ENCODE measurements at regions not wholly inside any gene's neighbourhood (a gene's known extent, or its start where the extent isn't known, plus 50 kb on each side); places are given as distances from the start of the nearest gene placed in this dataset.
A peak's percentile ranks its signal among the peaks of the same experiment; 100 is the strongest.

DNA sequence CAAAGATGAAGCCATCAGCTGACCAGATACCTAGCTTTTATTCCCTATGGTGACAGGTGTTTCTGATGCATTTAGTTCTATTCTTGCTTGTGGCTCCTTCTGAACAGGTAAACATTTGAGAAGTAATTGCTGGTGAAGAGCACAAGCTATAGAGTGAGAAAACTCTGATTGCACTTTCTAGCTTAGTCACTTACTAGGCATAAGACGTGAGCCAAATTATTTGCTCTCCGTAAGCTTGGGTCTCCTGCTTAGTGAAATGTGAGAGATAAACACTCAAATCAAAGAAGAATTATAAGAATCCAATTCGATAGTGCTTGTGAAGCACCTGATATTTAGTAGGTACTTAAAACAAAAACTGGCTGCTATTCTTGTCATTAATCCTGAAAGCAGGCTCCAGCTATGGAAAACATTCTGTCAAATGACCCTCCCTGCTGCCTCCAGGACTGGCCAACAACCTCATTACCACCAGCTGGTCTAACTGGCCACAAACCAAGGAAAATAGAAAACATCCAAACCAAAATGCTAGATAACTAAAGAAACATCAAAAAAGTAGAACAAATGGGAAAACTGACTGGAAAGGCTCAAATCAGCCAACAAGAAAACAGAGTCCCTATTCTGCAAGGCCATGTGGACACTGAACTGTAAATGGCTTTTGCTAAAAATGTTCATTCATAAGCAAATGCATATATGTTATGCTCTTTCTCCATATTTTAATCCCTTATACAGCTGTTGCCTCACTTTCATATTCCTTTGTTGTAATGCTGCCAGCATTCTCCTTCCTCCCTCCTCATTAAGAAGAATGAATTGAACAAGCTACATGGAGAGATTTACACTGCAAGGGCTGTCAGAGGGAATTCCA is 616.1 kb downstream of the DTWD2 start:
- Histone ChIP-seq H3K27me3 (ENCODE audit: insufficient read depth, low read length) (no peaks in the 10 kb centered on the region), H3K9ac (ENCODE audit: extremely low read depth, insufficient read length, low read length) (no peak overlapping the region), H3K18ac (ENCODE audit: insufficient read length, low read depth, low read length) (no peak overlapping the region), H2BK20ac (ENCODE audit: low read depth, low read length, poor library complexity, severe bottlenecking) (no peak overlapping the region), H4K91ac (ENCODE audit: insufficient read length, low read depth, low read length) (no peak overlapping the region), H3K23ac (ENCODE audit: insufficient read length, low read depth, low read length) (no peak overlapping the region), H3K9me3 (ENCODE audit: control insufficient read depth, low read depth, low read length) (no peaks in the 10 kb centered on the region), H2BK120ac (ENCODE audit: low read depth, low read length, poor library complexity, severe bottlenecking) (no peak overlapping the region), H2AFZ (ENCODE audit: low read length) (no peak overlapping the region), H3T11ph (ENCODE audit: low read length) (no peak overlapping the region), H3K56ac (ENCODE audit: insufficient read length, low read depth, low read length) (no peak overlapping the region), H3K14ac (ENCODE audit: insufficient read depth, low read length) (no peak overlapping the region), H4K20me1 (ENCODE audit: control insufficient read depth, insufficient read depth, insufficient read length) (no peaks in the 10 kb centered on the region), H3K79me1 (ENCODE audit: insufficient read depth, low read depth, low read length, poor library complexity, severe bottlenecking) (no peaks in the 10 kb centered on the region), H4K8ac (replicated peaks; ENCODE audit: insufficient read length, low read depth, low read length) (no peak overlapping the region), H3K27ac (ENCODE audit: insufficient read length, low read depth, low read length) (no peak overlapping the region), H3K79me2 (ENCODE audit: insufficient read depth, low read length) (no peaks in the 10 kb centered on the region), H3K4me1 (ENCODE audit: insufficient read depth, low read length) (no peaks in the 10 kb centered on the region), H3K4ac (ENCODE audit: low read depth, low read length) (no peak overlapping the region), H3K23me2 (ENCODE audit: insufficient read length, low read depth, low read length, poor library complexity, severe bottlenecking) (no peaks in the 10 kb centered on the region), H2BK12ac (ENCODE audit: insufficient read length, low read depth, low read length) (no peak overlapping the region), H3K4me2 (ENCODE audit: insufficient read depth, insufficient read length, low read length) (no peak overlapping the region), H2AK5ac (ENCODE audit: insufficient read length, low read length) (no peak overlapping the region), H2BK15ac (ENCODE audit: low read depth, low read length) (no peak overlapping the region), H2BK5ac (ENCODE audit: insufficient read length, low read length) (no peak overlapping the region), H4K5ac (ENCODE audit: insufficient read length, low read depth, low read length) (no peak overlapping the region)
- TF ChIP-seq, protein P1, sequence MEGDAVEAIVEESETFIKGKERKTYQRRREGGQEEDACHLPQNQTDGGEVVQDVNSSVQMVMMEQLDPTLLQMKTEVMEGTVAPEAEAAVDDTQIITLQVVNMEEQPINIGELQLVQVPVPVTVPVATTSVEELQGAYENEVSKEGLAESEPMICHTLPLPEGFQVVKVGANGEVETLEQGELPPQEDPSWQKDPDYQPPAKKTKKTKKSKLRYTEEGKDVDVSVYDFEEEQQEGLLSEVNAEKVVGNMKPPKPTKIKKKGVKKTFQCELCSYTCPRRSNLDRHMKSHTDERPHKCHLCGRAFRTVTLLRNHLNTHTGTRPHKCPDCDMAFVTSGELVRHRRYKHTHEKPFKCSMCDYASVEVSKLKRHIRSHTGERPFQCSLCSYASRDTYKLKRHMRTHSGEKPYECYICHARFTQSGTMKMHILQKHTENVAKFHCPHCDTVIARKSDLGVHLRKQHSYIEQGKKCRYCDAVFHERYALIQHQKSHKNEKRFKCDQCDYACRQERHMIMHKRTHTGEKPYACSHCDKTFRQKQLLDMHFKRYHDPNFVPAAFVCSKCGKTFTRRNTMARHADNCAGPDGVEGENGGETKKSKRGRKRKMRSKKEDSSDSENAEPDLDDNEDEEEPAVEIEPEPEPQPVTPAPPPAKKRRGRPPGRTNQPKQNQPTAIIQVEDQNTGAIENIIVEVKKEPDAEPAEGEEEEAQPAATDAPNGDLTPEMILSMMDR (conservative IDR thresholded peaks at IDR 0.05), result no peak
- Mint-ChIP-seq H3K4me3 (no peak overlapping the region), H3K9me3 (no peaks in the 10 kb centered on the region), H3K4me1 (no peaks in the 10 kb centered on the region), H3K27ac (peak overlapping the region in 1 of 3 experiments; percentile 37; a peak in 1 of 7 replicates), H3K27me3 (ENCODE audit: low read depth) (no peaks in the 10 kb centered on the region), H3K36me3 (ENCODE audit: insufficient read depth in 1 of 3, low read depth in 3 of 3) (no peaks in the 10 kb centered on the region)
- WGBS (ENCODE audit: extremely low coverage, insufficient read length, low lambda C conversion rate), result no CpG with 5 or more reads among the region's 3 CpGs
- DNase-seq, result no peak
